GM18520 (cell line): ENCODE measurements at regions not wholly inside any gene's neighbourhood (a gene's known extent, or its start where the extent isn't known, plus 50 kb on each side); places are given as distances from the start of the nearest gene placed in this dataset.

ENCODE experiments used
- ATAC-seq: cut with Tn5 transposase; IDR thresholded peaks from one replicate; pipeline ENCODE4 v1.9.1; 2021; ENCODE audit not compliant: unreplicated experiment

DNA sequence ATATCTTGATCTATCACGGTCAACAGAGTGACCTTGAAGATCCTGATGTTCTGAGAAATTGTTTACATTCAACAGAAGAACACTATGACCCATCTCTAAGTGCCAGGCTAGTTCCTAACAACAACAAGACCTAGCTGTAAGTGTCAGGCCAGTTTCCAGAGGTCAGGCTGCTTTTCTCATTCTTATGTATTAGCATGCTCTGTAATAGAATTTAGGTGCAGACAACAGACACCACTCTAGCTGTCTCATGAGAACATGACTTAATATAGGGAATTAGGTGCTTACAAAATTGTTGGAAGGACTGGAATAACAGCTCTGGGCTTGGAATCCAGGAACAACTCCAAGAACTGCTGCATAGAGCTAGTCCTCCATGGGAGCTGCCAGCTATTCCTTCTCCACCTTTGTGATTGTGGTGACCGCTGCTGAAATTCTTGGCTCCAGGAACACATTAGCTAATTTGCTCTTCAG lies 138.7 kb downstream of the SNX18 start:
- ATAC-seq = no peak

DNA sequence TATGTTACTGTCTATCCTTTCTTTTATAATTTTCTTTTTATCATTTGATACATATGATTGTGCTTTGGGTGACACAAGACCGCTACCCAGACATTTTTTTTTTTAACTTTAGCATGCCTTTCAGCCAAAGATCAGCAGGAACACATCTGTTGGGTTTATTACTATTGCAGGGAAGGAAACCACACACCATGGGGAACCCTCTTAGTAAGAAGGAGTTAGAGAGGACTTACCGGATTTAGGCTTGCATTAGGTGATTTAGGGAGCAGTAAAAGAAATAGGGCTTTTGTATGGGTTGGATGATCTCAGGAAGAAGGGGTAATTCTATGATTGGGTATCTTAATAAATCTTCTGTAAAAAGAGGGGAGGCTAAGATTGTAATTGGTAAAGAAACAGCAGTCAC lies 138.2 kb downstream of the SNX18 start:
- ATAC-seq = no peak

GRCh38 chr5:54655266-54655665 lies 137.7 kb downstream of the SNX18 start:
- ATAC-seq = no peak

- ATAC-seq = no peak
Measured at GRCh38 chr5:54653956-54654614, 136.5 kb downstream of the SNX18 start.

DNA sequence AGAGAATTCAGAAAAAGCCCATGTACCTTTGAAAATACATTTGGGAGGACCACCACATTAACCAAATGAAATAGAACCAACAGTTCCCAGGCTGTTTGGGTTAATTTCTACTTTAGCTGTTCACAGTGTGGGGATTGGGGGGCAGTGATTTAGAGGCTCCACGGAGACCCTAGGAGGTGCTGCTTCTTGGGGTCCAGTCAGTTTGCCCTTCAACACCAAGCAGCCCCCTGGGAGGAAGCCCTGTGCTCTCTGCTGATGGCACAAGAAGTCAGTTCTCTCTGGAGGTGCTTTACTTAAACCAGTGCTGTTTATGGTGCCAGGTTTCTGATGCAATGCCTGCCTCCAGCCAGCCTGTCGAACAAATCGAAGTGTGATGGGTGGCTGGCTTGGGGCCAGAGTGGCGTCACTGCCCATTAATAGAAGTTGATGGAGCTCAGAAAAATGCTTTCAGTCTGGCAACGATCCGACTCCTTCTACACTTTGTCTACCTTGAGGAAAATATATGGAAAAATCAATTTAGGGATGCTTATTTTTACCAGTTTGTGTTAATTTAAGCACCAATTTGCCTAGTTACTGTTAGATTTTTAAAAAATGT lies 134.0 kb downstream of the SNX18 start:
- ATAC-seq = no peak

DNA sequence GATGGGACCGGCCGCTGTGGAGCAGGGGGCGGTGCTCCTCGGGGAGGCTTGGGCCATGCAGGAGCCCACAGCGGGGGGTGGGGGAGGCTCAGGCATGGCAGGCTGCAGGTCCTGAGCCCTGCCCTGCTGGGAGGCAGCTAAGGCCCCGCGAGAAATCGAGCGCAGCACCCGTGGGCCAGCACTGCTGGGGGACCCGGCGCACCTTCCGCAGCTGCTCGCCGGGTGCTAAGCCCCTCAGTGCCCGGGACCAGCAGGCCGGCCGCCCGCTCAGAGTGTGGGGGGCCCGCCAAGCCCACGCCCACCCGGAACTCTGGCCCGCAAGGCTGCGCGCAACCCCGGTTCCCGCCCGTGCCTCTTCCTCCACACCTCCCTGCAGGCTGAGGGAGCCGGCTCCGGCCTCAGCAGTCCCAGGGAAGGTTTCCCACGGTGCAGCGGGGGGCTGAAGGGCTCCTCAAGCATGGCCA lies 131.5 kb downstream of the SNX18 start:
- no peak for ATAC-seq

DNA sequence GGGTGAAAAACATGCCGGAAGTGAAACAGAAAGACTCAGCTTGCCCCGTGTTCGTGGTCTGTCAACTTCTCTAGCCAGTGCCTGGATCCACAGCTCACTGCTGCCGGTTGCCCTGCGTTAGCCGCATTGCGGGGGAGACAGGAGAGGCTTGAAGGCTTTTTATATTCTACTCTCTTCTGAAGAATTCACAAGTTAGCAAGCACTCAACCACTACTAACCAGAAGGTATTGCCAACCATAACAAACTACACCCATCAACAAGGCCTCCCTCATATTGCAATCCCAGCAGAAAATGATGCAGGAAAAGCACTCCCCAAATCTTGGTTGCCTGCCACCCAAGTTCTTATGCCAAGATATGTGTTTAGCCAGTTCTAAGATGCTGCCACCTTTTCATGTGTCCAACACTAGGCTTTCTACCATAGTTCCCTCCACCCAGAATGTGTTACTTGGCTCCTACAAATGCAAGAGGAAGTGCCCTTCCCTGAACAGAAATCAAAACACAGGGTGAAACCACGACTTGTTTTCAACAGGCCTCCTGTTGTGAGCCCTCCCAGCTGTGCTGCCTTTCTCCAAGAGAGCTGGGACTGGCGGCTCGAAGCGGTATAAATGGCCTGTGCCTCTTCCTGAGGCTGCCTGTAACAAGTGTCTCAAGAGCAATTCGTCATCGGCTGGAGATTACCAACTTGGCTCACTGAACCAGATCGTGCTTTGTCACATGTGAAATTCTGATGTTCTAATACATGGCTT lies 129.0 kb downstream of the SNX18 start:
- ATAC-seq = peak; percentile 83

- ATAC-seq = no peak
Measured at GRCh38 chr5:54645882-54646355, 128.4 kb downstream of the SNX18 start.

DNA sequence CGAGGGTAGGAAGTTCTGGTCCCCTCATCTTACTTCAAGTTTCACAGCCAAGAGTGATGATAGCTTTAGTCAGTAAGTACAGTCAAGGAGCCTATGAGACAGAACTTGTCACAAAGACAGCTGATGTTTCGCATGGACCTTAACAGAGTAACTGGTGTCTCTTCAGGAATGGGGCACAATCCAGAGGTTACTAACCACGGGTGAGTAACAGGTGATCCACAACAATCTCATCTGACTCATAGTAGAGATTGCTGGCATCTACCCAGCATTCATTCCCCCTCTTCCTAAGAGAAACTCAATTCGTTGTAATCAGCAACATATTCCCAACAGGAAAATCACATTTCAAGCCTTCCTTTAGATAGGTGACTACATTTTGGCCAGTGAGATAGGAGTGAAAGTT lies 126.7 kb downstream of the SNX18 start:
- ATAC-seq = no peak

GRCh38 chr5:54643685-54644106 lies 126.1 kb downstream of the SNX18 start:
- ATAC-seq = no peak

DNA sequence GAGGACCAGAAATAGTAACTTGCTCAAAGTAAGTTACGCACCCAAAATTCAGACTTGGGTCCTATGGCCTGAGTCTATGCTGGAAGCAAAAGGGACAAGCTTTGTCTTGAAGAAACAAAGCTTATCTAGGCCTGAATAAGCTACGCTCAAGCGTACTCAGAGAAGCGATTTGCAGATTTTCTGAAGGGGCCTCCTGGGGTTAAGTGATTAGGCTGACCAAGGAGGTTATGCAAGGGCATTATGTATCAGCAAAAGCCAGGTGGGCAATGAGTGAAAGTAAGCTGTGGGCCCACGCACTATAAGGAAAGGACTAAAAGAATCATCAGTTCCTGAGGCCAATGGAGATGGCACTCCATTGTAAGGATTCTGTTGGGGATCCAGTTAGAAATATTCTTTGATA lies 122.1 kb downstream of the SNX18 start:
- no peak for ATAC-seq

DNA sequence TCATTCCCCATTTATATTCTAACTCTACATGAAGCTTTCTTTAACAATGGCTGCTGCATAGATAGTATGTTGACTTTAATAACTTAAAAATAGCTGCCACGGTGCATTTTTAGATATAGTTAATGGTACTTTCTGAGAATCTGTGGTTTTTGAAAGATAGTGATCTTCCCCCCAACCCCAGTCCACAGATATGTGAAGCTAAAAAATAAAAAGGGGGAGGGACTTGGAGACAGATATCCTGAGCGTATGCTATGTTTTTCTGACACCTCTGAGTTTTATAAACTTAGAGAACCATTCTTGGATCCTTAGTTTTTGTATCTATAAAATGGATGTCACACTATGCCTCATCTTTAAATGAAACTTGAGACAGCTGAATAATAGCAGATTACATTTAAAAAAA lies 120.5 kb downstream of the SNX18 start:
- ATAC-seq = no peak

GRCh38 chr5:54637654-54638053 lies 120.1 kb downstream of the SNX18 start:
- ATAC-seq = no peak

DNA sequence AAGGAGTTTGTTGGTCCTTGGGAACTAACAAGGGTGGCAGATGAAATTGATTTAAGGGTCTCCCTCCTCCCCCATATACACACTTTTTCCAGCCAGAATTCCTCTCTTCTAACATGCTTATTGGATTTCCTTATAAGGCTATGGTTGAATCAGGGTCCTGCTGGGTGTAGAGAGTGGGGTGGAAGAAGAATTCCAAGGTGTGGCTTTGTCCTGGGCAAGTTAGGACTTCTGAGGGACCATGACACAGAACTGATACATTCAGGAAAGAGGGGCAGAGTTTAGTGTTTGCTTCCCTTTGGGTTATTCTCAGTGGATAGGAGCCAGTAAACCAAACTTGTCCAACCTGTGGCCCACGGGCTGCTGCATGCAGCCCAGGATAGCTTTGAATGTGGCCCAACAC lies 116.5 kb downstream of the SNX18 start:
- no peak for ATAC-seq

- no peak for ATAC-seq
Measured at GRCh38 chr5:54632131-54632701, 114.7 kb downstream of the SNX18 start.

DNA sequence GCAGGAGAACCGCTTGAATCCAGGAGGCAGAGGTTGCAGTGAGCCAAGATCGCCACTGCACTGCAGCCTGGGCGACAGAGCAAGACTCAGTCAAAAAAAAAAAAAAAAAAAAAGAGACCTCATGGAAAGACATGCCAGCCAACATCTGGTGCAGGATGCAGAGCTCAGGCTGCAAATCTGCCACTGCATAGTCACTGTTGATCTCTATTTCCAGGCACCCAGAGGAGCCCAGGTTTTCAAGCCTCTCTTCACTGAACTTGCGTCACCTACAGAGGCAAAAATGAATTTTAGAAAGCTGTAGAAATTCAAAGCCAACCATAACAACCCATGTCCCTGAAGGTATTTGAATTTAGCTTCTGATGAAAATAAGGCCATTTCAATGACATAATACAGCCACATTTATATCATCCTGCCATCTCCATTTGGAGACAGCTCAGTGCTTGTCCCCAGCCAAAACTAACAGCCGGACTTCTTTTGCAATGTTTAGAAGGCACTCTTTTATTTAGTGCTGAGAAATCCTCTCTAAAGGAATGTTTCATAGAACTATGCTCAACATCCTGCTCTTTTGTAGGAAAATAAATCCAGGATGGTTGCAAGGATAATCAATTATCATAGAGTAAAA lies 113.3 kb downstream of the SNX18 start:
- ATAC-seq = no peak

- ATAC-seq = no peak
Measured at GRCh38 chr5:54629115-54629514, 111.6 kb downstream of the SNX18 start.

GRCh38 chr5:54628050-54628449 lies 110.5 kb downstream of the SNX18 start:
- ATAC-seq = no peak

DNA sequence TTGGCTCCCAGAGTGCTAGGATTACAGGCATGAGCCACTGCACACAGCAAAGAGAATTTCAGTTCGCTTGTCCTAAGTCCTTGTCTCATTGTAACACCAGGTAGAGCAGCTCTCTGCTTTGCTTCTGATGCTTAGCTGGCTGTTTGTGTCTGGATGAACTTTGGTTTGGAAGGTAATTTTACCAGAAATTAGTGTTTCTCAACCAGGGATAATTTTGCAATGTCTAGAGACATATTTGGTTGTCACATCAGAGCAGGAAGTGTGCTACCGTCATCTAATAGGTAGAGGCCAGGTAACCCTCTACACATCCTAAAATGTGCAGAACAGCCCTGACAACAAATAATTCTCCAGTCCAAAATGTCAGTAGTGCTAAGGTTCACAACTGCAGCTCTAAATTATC lies 108.8 kb downstream of the SNX18 start:
- ATAC-seq = no peak

- no peak for ATAC-seq
Measured at GRCh38 chr5:54624805-54625568, 107.4 kb downstream of the SNX18 start.
